PFSK-1 (cell line): ENCODE measurements at regions not wholly inside any gene's neighbourhood (a gene's known extent, or its start where the extent isn't known, plus 50 kb on each side); places are given as distances from the start of the nearest gene placed in this dataset.

Experiments
- FOXP2 ChIP-seq: optimal IDR thresholded peaks from 2 replicates; pipeline ENCODE3; 2011; ENCODE audit warnings: borderline replicate concordance, control low read depth, inconsistent platforms; ENCODE audit not compliant: insufficient read depth; ENCODE audit errors: extremely low read length, extremely low read depth
- POLR2AphosphoS5 ChIP-seq: IDR thresholded peaks from 2 replicates; pipeline ENCODE4 v1.6.1; 2012; ENCODE audit warnings: low read depth, mild to moderate bottlenecking, control low read depth, low read length, moderate library complexity
- REST ChIP-seq, 2 experiments: IDR thresholded peaks; 2 replicates each; pipeline versions ENCODE4 v1.6.1 to v1.8.0; 2011 to 2012; ENCODE audit warnings: low read depth in 2 of 2, low read length in 2 of 2, control low read depth in 1 of 2, inconsistent platforms in 1 of 2, mild to moderate bottlenecking in 1 of 2, moderate library complexity in 1 of 2; ENCODE audit not compliant: insufficient read depth in 1 of 2
- SIN3A ChIP-seq: IDR thresholded peaks from 2 replicates; pipeline ENCODE4 v1.6.1; 2012; ENCODE audit warnings: mild to moderate bottlenecking, low read length, moderate library complexity, borderline replicate concordance; ENCODE audit not compliant: insufficient read depth
- TAF1 ChIP-seq: IDR thresholded peaks from 2 replicates; pipeline ENCODE4 v1.6.1; 2012; ENCODE audit warnings: low read length, control low read depth, borderline replicate concordance; ENCODE audit not compliant: insufficient read depth

- TF ChIP-seq POLR2AphosphoS5 (no peak), SIN3A (no peak), TAF1 (no peak), FOXP2 (no peak)
These were observed 610.3 kb upstream of the CDH5 start for GRCh38 chr16:65756163-65756562.

GRCh38 chr16:65754820-65755691 lies 611.4 kb upstream of the CDH5 start:
- TF ChIP-seq FOXP2 (no peak), TAF1 (no peak), REST (IDR thresholded peaks at IDR 0.05; ENCODE audit: insufficient read depth in 1 of 2, low read depth in 2 of 2, low read length in 2 of 2) (no peak), POLR2AphosphoS5 (no peak), SIN3A (no peak)

GRCh38 chr16:65752522-65752844 lies 614.0 kb upstream of the CDH5 start:
- TF ChIP-seq POLR2AphosphoS5 (no peak), FOXP2 (no peak), SIN3A (no peak), REST (IDR thresholded peaks at IDR 0.05; ENCODE audit: insufficient read depth in 1 of 2, low read depth in 2 of 2, low read length in 2 of 2) (no peak), TAF1 (no peak)

- TF ChIP-seq FOXP2 (no peak), REST (IDR thresholded peaks at IDR 0.05; ENCODE audit: insufficient read depth in 1 of 2, low read depth in 2 of 2, low read length in 2 of 2) (no peak), SIN3A (no peak), POLR2AphosphoS5 (no peak), TAF1 (no peak)
These were observed 614.6 kb upstream of the CDH5 start for GRCh38 chr16:65751622-65752521.

GRCh38 chr16:65749506-65749905 lies 617.0 kb upstream of the CDH5 start:
- TF ChIP-seq SIN3A (no peak), TAF1 (no peak), POLR2AphosphoS5 (no peak), REST (IDR thresholded peaks at IDR 0.05; ENCODE audit: insufficient read depth in 1 of 2, low read depth in 2 of 2, low read length in 2 of 2) (no peak), FOXP2 (no peak)
